Breast epithelium (tissue), 3 donors: ENCODE measurements at regions not wholly inside any gene's neighbourhood (a gene's known extent, or its start where the extent isn't known, plus 50 kb on each side); places are given as distances from the start of the nearest gene placed in this dataset.

Source experiments
- CTCF ChIP-seq, 3 donors: fragments of 450-650 bp; IDR thresholded peaks; one replicate each; pipeline ENCODE4 v1.5.1; 2016 to 2017; ENCODE audit warnings: antibody characterized with exemption in 3 of 3, mild to moderate bottlenecking in 3 of 3, moderate library complexity in 3 of 3
- POLR2A ChIP-seq: fragments of 450-650 bp; IDR thresholded peaks from one replicate; pipeline ENCODE4 v1.6.1; 2016; ENCODE audit warnings: antibody characterized with exemption, mild to moderate bottlenecking, moderate library complexity
- POLR2AphosphoS5 ChIP-seq, 3 donors: sonication (generic); formaldehyde crosslinking; IDR thresholded peaks; one replicate each; pipeline ENCODE4 v1.6.1; 2017; ENCODE audit warnings: antibody characterized with exemption in 3 of 3

- TF ChIP-seq CTCF (IDR thresholded peaks at IDR 0.05) (no peak), POLR2A (no peak), POLR2AphosphoS5 (IDR thresholded peaks at IDR 0.05) (no peak)
Measured at GRCh38 chr5:7324919-7325318, 71.0 kb upstream of the ADCY2 start.
